RKO (cell line): ENCODE measurements at regions not wholly inside any gene's neighbourhood (a gene's known extent, or its start where the extent isn't known, plus 50 kb on each side); places are given as distances from the start of the nearest gene placed in this dataset.

Source experiments
- DNase-seq: peaks from one replicate; pipeline ENCODE4 v3.0.0-alpha.2; 2016; ENCODE audit warnings: low spot score

GRCh38 chr12:93300611-93301021, 77.1 kb upstream of the NUDT4 start:
- DNase-seq, result no peak

- DNase-seq, result peak; percentile 32
These were observed 75.1 kb upstream of the NUDT4 start for GRCh38 chr12:93302331-93303229.

DNA sequence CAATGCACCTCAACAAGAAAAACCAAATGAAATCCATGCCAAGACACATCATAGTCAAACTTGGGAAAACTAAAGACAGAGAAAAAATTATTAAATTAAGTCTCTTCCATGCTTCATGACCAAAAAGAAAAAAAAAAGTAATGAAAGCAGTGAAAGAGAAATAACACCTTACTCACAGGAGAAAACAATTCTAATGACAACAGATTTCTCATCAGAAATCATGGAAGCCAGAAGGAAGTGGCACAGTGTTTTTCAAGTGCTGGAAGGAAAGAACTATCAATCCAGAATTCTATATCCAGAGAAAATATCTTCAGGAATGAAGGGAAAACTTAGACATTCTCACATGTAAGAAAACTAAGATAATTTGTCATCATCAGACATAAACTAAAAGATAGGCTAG, 71.1 kb upstream of the NUDT4 start:
- no peak for DNase-seq

GRCh38 chr12:93308281-93308680, 69.4 kb upstream of the NUDT4 start:
- no peak for DNase-seq

GRCh38 chr12:93311827-93312226, 65.9 kb upstream of the NUDT4 start:
- no peak for DNase-seq

DNA sequence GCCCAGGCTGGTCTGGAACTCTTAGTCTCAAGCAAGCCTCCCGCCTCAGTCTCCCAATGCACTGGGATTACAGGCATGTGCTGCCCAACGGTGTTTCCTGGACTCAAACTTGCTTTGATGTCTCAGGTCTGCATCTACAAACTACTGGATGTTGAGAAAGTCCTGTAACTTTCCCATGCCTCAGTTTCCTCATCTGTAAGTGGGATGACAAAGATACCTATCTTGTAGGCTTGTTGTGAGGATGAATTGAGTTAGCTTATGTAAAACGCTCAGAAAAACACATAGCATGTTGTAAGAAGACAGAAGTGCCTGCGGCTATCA, 63.6 kb upstream of the NUDT4 start:
- no peak for DNase-seq

GRCh38 chr12:93315385-93315906, 62.3 kb upstream of the NUDT4 start:
- DNase-seq, result no peak

DNA sequence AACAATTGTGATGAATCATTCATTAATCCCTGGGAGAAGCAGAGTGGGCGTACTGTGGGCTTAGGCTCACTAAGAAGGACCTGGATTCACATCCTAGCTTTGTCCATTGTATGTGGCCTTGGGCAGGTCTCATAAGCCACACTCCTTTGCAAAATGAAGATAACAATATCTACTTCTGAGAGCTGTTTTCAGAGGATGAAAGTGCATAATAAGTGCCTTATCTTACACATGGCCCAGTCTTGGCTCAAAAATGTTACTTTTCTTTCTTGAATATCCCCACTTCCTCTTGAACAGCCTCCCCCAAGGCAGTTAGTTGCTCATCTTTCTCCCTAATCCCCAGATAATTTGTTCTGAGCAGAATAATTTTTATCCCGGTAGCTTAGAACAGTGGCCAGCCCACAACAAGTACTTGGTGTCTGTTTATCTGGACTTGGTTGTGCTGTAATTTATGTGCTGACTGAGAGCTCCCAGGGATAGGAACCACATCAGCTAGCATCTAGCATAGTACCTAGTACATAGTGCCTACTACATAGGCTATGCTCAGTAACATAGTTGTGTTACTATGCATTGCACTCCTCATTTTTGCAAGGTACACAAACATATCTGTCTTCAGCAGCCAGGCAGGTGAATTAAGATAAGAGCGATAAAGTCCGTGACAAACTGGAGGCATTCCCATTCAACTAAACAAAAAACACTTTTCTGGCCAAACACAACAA, 61.7 kb upstream of the NUDT4 start:
- no peak for DNase-seq

- no peak for DNase-seq
These were observed 61.1 kb upstream of the NUDT4 start for GRCh38 chr12:93316623-93316971.

DNA sequence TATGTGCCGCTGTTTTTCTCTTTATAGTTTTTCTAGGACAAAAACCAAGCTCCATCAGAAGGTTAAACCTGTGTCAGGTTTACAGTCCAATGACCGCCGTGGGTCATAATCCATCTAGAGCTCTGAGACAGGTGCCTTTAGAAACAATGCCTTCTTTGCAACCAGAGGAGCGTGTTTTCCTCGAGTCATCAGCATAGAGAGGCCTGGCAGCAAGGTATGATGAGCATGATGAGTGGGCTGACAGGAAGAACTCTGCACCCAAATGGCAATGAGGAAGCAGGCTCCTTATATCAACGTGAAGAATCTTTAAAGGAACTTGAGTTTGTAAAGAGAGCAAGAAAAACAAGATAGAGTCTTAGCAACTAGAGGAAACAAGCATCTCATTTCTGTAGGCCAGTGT, 60.5 kb upstream of the NUDT4 start:
- DNase-seq, result peak; percentile 11

DNA sequence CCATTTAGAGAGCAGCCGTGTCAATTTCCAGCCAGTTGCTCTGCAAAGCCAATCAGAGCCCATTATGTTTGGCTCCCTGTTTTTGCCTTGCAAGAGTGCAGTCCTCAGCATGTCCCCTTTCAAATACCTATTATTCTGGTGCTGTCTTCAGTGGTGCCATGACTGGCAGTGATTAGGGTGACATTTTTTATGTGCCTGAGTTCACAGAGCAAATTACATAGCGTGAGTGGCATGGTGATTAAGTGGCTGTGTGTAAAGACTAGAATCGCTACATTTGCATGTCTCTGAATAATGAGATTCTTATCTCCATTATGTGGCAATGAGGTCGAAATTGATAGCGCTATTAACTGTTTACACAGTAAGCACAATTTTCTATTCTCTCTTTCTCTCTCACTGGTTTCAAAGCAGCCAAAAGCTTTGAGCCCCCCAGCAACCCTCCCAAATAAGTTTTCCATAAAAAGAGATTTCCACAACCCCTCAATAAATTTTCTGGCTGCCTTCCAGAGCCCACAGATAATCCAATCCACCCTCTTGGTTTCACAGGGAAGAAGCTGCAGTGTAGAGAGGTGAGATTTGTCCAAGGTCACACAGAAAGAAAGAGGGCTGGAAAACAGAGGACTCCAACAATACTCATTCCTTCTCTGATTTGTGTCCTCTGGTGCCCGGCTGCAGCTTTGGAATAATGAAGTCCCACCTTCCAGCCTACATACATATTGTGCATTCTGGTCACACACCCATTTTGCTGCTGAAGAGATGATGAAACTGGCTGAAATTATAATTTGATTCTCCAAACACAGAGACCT, 58.8 kb upstream of the NUDT4 start:
- no peak for DNase-seq

GRCh38 chr12:93319523-93320050, 58.1 kb upstream of the NUDT4 start:
- no peak for DNase-seq

DNA sequence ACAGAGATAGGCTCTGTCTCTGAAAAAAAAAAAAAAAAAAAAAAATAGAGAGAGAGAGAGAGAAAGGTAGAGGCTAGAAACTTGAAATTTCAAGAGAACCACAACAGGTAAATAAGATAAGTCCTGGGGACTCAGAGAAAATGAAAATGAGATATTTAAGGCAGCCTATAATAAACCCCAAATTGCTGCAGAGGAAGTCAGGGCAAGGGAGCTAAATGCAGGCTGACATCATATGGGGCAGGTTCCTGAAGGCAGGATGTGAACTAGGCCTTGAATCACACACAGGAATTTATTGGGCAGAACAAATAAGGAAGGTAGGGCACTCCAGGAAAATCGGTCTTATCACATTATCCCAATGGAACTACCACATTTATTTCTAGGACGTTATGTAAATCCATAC, 54.9 kb upstream of the NUDT4 start:
- peak; percentile 48 for DNase-seq

DNA sequence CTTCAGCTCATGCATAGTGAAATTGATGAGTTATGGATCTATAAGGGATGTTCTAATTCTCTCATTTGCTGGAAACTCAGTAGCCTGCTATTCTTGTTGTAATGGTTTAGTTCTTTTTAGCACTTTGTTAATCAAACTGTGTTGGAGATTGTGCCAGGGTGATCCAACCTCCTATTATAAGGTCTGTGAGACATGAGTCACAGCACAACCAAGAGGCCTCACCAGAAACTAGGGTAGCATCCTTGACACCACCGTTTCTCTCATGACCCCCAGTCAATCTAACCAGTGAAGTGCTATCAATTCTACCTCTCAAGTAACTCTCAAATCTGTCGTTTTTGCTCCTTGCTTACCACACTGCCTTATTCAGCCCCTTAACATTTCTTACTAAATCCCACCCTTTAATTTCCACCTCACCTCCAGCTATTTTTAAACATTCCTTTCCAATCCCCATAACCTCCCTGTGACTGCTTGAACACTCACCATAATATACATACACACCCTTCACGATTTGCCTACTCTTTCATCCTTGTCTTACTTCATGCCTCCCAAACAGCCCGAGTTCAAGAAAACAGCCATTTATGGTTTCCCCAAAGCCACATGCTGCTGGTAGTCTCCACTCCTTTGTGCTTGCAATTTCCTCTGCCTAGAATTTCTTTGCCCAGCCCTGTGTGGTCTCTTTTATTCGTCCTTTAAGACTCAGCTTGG, 53.9 kb upstream of the NUDT4 start:
- DNase-seq, result no peak

- peak; percentile 86 for DNase-seq
These were observed 51.9 kb upstream of the NUDT4 start for GRCh38 chr12:93325855-93326254.
